ENCODE measurements at regions not wholly inside any gene's neighbourhood (a gene's known extent, or its start where the extent isn't known, plus 50 kb on each side); places are given as distances from the start of the nearest gene placed in this dataset.
A peak's percentile ranks its signal among the peaks of the same experiment; 100 is the strongest.

DNA sequence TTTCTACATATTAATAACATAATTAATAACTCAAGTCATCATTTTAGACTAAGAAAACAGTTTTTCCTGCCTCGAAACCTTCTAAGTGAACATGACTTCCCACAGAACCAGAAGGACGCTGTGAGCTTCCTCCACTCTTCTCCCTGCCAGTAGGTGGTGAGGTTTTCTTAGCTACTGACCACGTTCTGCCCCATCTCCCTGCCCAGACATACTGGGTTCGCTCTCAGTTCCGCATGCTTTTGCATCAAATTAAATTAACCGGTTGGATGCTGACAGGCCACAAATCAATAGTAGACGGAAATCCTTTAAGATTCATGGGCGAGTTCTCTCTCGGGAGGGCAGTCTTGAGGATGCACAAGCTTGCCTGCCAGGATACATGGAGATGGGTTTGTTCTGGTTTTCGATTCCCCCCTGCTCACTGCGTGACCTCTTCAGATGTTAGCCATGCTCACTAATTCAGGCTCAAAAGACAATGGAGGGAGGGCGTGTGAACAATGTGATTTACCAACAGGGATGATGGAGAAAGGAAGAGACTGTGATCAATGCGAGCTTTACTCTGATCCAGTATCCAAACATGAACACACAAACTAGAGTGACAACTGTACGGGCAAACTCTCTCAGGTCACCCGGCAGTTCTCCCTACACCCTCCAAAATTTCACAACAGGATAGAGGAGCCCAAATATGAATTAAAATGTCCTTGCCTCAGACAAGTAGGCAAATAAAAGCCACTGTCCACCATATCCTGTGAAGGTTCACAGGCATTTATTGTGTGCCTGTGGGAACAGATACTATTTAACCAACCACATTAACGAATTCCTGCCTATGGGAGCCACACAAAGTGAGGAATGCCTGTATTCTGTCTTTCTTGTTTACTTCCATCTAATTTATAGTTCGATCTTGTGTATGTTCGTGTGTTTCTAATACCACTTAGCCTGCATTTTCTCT, 375.7 kb downstream of the EIPR1 start:
- TF ChIP-seq, protein P1, sequence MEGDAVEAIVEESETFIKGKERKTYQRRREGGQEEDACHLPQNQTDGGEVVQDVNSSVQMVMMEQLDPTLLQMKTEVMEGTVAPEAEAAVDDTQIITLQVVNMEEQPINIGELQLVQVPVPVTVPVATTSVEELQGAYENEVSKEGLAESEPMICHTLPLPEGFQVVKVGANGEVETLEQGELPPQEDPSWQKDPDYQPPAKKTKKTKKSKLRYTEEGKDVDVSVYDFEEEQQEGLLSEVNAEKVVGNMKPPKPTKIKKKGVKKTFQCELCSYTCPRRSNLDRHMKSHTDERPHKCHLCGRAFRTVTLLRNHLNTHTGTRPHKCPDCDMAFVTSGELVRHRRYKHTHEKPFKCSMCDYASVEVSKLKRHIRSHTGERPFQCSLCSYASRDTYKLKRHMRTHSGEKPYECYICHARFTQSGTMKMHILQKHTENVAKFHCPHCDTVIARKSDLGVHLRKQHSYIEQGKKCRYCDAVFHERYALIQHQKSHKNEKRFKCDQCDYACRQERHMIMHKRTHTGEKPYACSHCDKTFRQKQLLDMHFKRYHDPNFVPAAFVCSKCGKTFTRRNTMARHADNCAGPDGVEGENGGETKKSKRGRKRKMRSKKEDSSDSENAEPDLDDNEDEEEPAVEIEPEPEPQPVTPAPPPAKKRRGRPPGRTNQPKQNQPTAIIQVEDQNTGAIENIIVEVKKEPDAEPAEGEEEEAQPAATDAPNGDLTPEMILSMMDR (IDR thresholded peaks at IDR 0.05), result peak in 1 of 2 donors; percentile 19
- TF ChIP-seq POLR2A (IDR thresholded peaks at IDR 0.05), result no peak
- no peak for TF ChIP-seq POLR2AphosphoS5 (IDR thresholded peaks at IDR 0.05)

Data from suprapubic skin (tissue), 4 donors.